Endodermal cell (in vitro differentiated cells): ENCODE measurements at regions not wholly inside any gene's neighbourhood (a gene's known extent, or its start where the extent isn't known, plus 50 kb on each side); places are given as distances from the start of the nearest gene placed in this dataset.

Source experiments
- DNase-seq: peaks from one replicate; pipeline ENCODE4 v3.0.0-alpha.2; 2017
- H3K27ac ChIP-seq: 2 replicates; pipeline ENCODE4 v1.5.1; 2013; ENCODE audit warnings: mild to moderate bottlenecking, low read depth, low read length, moderate library complexity
- H3K27me3 ChIP-seq: 2 replicates; pipeline ENCODE4 v1.6.1; 2013; ENCODE audit warnings: mild to moderate bottlenecking, low read length, moderate library complexity; ENCODE audit not compliant: insufficient read depth, control insufficient read depth, poor library complexity, severe bottlenecking
- H3K36me3 ChIP-seq: 2 replicates; pipeline ENCODE4 v1.7.0; 2013; ENCODE audit warnings: mild to moderate bottlenecking, low read length, moderate library complexity; ENCODE audit not compliant: control insufficient read depth, insufficient read depth
- H3K4me1 ChIP-seq: one replicate; pipeline ENCODE4 v1.7.0; 2013; ENCODE audit warnings: low read length; ENCODE audit not compliant: control insufficient read depth, insufficient read depth
- H3K4me3 ChIP-seq: 2 replicates; pipeline ENCODE4 v1.5.1; 2013; ENCODE audit warnings: mild to moderate bottlenecking, low read length, moderate library complexity
- H3K9ac ChIP-seq: 2 replicates; pipeline ENCODE4 v1.6.1; 2013; ENCODE audit warnings: mild to moderate bottlenecking, low read length, moderate library complexity; ENCODE audit not compliant: poor library complexity, severe bottlenecking; ENCODE audit errors: extremely low read depth
- H3K9me3 ChIP-seq: 2 replicates; pipeline ENCODE4 v1.6.1; 2013; ENCODE audit warnings: mild to moderate bottlenecking, low read length, moderate library complexity; ENCODE audit not compliant: control insufficient read depth
- H3K27ac Mint-ChIP-seq: 2 replicates; pipeline ENCODE4 v1.8.0; 2020; ENCODE audit warnings: mixed read lengths
- H3K27me3 Mint-ChIP-seq: 2 replicates; pipeline ENCODE4 v1.8.0; 2021; ENCODE audit warnings: mild to moderate bottlenecking, mixed read lengths; ENCODE audit not compliant: insufficient read depth
- H3K36me3 Mint-ChIP-seq: 2 replicates; pipeline ENCODE4 v1.8.0; 2020; ENCODE audit warnings: low read depth, mixed read lengths
- H3K4me1 Mint-ChIP-seq: 2 replicates; pipeline ENCODE4 v1.8.0; 2020; ENCODE audit warnings: mixed read lengths
- H3K4me3 Mint-ChIP-seq: 2 replicates; pipeline ENCODE4 v1.8.0; 2020; ENCODE audit warnings: mild to moderate bottlenecking, moderate library complexity, mixed read lengths
- H3K9me3 Mint-ChIP-seq: 2 replicates; pipeline ENCODE4 v1.8.0; 2020; ENCODE audit warnings: mild to moderate bottlenecking, mixed read lengths
- WGBS, 2 experiments: methylation state at CpG; one replicate each; pipeline versions ENCODE4 v1.1.5 to v1.1.7; 2013; ENCODE audit warnings: missing lambda C conversion rate in 2 of 2, mixed read lengths in 1 of 2; ENCODE audit not compliant: insufficient coverage in 1 of 2, insufficient read length in 1 of 2; 5-methylcytosine and 5-hydroxymethylcytosine counted together
- TF ChIP-seq, protein P1 (sequence below): fragments of 200-600 bp; sonication (generic); conservative IDR thresholded peaks from 2 replicates; pipeline ENCODE4 v1.5.0; 2021; ENCODE audit warnings: antibody characterized with exemption, mild to moderate bottlenecking

DNA sequence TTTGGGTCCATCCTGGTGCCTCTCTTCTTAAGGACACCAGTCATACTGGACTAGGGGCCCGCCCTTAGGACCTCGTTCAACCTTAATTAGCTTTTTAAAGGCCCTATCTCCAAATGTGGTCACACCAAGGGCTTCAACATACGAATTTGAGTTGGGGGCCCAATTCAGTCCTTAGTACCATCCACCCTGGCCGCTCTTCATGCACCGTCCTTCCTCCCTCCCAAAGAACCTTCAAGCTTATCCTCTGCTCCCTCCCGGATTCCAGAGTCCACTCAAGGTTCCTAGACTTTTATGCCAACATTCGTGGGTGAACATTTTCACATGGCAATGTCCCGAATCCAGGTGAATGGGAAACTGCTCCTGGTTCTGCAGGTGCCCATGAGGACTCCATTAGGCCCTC lies 201.3 kb upstream of the IGF1R start:
- WGBS, 2 experiments: 79 to 80% methylated on average over 8 of the region's 8 CpGs
- no peaks in the 10 kb centered on the region for H3K4me1 ChIP-seq
- TF ChIP-seq, protein P1, sequence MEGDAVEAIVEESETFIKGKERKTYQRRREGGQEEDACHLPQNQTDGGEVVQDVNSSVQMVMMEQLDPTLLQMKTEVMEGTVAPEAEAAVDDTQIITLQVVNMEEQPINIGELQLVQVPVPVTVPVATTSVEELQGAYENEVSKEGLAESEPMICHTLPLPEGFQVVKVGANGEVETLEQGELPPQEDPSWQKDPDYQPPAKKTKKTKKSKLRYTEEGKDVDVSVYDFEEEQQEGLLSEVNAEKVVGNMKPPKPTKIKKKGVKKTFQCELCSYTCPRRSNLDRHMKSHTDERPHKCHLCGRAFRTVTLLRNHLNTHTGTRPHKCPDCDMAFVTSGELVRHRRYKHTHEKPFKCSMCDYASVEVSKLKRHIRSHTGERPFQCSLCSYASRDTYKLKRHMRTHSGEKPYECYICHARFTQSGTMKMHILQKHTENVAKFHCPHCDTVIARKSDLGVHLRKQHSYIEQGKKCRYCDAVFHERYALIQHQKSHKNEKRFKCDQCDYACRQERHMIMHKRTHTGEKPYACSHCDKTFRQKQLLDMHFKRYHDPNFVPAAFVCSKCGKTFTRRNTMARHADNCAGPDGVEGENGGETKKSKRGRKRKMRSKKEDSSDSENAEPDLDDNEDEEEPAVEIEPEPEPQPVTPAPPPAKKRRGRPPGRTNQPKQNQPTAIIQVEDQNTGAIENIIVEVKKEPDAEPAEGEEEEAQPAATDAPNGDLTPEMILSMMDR: no peak
- Mint-ChIP-seq H3K36me3 (no peaks in the 10 kb centered on the region), H3K4me3 (no peak overlapping the region), H3K27me3 (peaks cover 60% of the 10 kb centered on the region), H3K27ac (no peak overlapping the region), H3K4me1 (peaks cover 16% of the 10 kb centered on the region), H3K9me3 (peaks cover 17% of the 10 kb centered on the region)
- H3K4me3 ChIP-seq: no peak overlapping the region
- no peak for DNase-seq
- H3K27ac ChIP-seq: no peak overlapping the region
- no peaks in the 10 kb centered on the region for H3K36me3 ChIP-seq
- no peak overlapping the region for H3K9ac ChIP-seq
- peaks cover 11% of the 10 kb centered on the region for H3K9me3 ChIP-seq
- H3K27me3 ChIP-seq: peaks cover 14% of the 10 kb centered on the region

DNA sequence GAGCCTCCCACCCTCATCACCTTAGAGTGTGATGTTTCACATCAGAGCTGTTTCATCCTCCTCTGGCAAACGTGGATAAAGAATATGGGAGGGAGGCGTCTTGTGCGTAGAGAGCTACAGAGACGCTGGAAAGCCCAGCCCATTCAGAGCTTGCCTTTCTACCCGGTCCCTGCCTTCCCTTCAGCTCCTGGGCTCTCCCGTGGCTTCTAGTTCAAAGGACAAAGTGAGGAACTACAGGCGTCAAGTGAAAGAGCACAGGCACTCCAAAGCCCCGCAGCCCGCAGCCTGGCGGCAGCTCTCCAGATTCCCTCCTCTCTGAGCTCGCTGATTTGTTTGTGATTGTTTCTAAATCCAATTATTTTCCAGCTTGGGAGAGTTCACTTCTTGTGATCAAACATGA lies 197.1 kb upstream of the IGF1R start:
- H3K27ac ChIP-seq: no peak overlapping the region
- no peak overlapping the region for H3K4me3 ChIP-seq
- H3K9me3 ChIP-seq: peaks cover 11% of the 10 kb centered on the region
- no peak overlapping the region for H3K9ac ChIP-seq
- WGBS, 2 experiments: 82 to 90% methylated on average over 7 to 11 of the region's 11 CpGs
- no peak overlapping the region for H3K27ac Mint-ChIP-seq
- H3K36me3 Mint-ChIP-seq: no peaks in the 10 kb centered on the region
- no peak overlapping the region for H3K4me3 Mint-ChIP-seq
- TF ChIP-seq, protein P1: no peak
- no peaks in the 10 kb centered on the region for H3K4me1 Mint-ChIP-seq
- no peaks in the 10 kb centered on the region for H3K36me3 ChIP-seq
- H3K27me3 ChIP-seq: peaks cover 15% of the 10 kb centered on the region
- DNase-seq: no peak
- H3K9me3 Mint-ChIP-seq: peaks cover 14% of the 10 kb centered on the region
- peaks cover 46% of the 10 kb centered on the region for H3K27me3 Mint-ChIP-seq
- no peaks in the 10 kb centered on the region for H3K4me1 ChIP-seq

DNA sequence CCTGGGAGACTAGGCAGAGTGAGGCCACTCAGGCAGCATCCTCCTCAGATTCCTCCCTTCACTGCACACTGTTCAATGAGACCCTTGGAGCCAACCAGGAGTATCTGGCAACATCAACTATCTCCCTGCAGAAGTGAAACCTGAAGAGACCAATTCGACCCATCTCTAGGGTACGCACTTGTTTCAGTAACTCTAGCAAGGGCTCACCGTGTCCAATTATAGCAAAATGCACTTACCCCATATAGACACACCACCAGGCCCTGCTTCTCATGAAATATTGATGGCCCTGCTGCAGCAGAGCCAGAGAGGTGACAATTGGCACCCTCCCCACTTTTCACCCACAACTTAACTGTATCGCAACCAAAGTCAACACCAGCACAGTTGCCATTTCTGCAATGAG lies 196.1 kb upstream of the IGF1R start:
- Mint-ChIP-seq H3K4me1 (no peaks in the 10 kb centered on the region), H3K9me3 (peaks cover 14% of the 10 kb centered on the region), H3K27ac (no peak overlapping the region), H3K36me3 (no peaks in the 10 kb centered on the region), H3K4me3 (no peak overlapping the region), H3K27me3 (peaks cover 44% of the 10 kb centered on the region)
- H3K36me3 ChIP-seq: no peaks in the 10 kb centered on the region
- no peak overlapping the region for H3K9ac ChIP-seq
- DNase-seq: no peak
- H3K27ac ChIP-seq: no peak overlapping the region
- H3K27me3 ChIP-seq: peaks cover 15% of the 10 kb centered on the region
- no peaks in the 10 kb centered on the region for H3K4me1 ChIP-seq
- 89 to 93% methylated on average over 3 to 4 of the region's 4 CpGs for WGBS, 2 experiments
- TF ChIP-seq, protein P1: no peak
- H3K9me3 ChIP-seq: peaks cover 12% of the 10 kb centered on the region
- no peak overlapping the region for H3K4me3 ChIP-seq
